Embryonic facial prominence (tissue), 1 donor: ENCODE measurements at regions not wholly inside any gene's neighbourhood (a gene's known extent, or its start where the extent isn't known, plus 50 kb on each side); places are given as distances from the start of the nearest gene placed in this dataset.

Experiments
- DNase-seq: peaks from one replicate; pipeline ENCODE4 v3.0.0-alpha.2; 2016; ENCODE audit errors: extremely low spot score

GRCh38 chr12:130258863-130259262, 78.8 kb upstream of the PIWIL1 start:
- no peak for DNase-seq

GRCh38 chr12:130263025-130263424, 74.7 kb upstream of the PIWIL1 start:
- DNase-seq: no peak

- no peak for DNase-seq
Observed at GRCh38 chr12:130263996-130264395, 73.7 kb upstream of the PIWIL1 start.

- DNase-seq: no peak
Observed at GRCh38 chr12:130266751-130267150, 70.9 kb upstream of the PIWIL1 start.

- DNase-seq: peak; percentile 6
Observed at GRCh38 chr12:130280231-130280630, 57.5 kb upstream of the PIWIL1 start.

- no peak for DNase-seq
Observed at GRCh38 chr12:130280742-130281141, 56.9 kb upstream of the PIWIL1 start.

- DNase-seq: no peak
Observed at GRCh38 chr12:130281153-130281799, 56.4 kb upstream of the PIWIL1 start.

- no peak for DNase-seq
Observed at GRCh38 chr12:130286041-130286440, 51.6 kb upstream of the PIWIL1 start.

- DNase-seq: no peak
Observed at GRCh38 chr12:130286741-130287440, 50.8 kb upstream of the PIWIL1 start.
